ENCODE measurements at regions not wholly inside any gene's neighbourhood (a gene's known extent, or its start where the extent isn't known, plus 50 kb on each side); places are given as distances from the start of the nearest gene placed in this dataset.

DNA sequence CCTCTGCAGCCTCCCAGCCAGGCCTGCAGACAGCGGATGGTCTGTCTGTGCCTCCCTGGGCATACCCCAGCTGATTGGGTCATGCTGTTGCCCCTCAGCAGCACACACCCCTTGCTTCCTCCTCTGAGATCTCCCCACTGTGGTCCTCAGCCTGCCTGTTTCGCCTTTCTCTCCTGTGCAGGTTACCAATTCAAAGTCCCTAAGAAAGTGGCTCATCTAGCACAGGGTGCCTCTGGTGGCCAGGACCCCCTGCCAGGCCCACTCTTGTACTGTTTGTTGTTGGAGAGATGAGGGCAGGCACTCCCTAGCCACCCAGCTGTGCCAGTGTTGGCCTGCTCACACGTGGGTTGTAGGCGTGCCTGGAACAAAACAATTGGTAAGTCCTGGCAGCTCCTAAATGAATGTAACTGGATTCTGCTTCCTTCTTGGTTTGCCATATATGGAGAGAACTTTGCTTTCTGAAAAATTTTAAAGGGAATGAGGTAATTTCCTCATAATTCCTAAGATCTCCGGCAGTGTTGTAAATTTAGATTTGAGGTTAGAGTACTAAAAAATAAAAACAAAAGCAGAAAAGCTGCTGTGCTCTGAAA, 213.2 kb upstream of the IL12A start:
- Histone ChIP-seq H3K9ac (ENCODE audit: low read length) (peak overlapping the region; percentile 38), H3K4me3 (ENCODE audit: low read length) (no peak overlapping the region), H3K36me3 (ENCODE audit: control insufficient read depth, insufficient read depth, low read length, severe bottlenecking) (no peaks in the 10 kb centered on the region), H3K9me3 (ENCODE audit: control insufficient read depth, low read length) (no peaks in the 10 kb centered on the region), H3K27me3 (replicated peaks; ENCODE audit: control insufficient read depth, insufficient read depth, low read length) (no peaks in the 10 kb centered on the region), H3K4me1 (ENCODE audit: control insufficient read depth, insufficient read depth, low read length) (peaks cover 16% of the 10 kb centered on the region)
- DNase-seq (ENCODE audit: low read depth) = peak; percentile 80

DNA sequence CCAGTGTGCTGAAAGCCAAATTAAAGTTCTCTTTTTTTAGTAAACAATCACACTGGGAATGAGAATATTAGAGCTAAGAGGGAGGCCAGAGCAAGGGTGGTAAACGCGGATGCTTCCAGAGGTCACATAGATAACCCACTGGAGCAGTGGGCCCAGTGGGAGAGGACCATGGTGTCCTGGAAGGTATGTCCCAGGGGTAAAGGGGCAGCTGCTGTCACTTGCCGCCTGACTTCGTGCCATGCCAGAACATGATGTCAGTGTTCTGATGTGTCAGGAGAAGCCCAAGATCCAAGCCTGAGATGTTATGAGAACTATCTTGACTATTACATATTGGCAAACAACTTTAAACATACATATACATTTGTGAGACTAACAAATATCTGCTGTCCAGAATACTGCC, 211.9 kb upstream of the IL12A start:
- Histone ChIP-seq H3K9ac (ENCODE audit: low read length) (no peak overlapping the region), H3K36me3 (ENCODE audit: control insufficient read depth, insufficient read depth, low read length, severe bottlenecking) (no peaks in the 10 kb centered on the region), H3K4me1 (ENCODE audit: control insufficient read depth, insufficient read depth, low read length) (peaks cover 16% of the 10 kb centered on the region), H3K4me3 (ENCODE audit: low read length) (no peak overlapping the region), H3K9me3 (ENCODE audit: control insufficient read depth, low read length) (no peaks in the 10 kb centered on the region), H3K27me3 (replicated peaks; ENCODE audit: control insufficient read depth, insufficient read depth, low read length) (no peaks in the 10 kb centered on the region)
- no peak for DNase-seq (ENCODE audit: low read depth)

- Histone ChIP-seq H3K27me3 (replicated peaks; ENCODE audit: control insufficient read depth, insufficient read depth, low read length) (no peaks in the 10 kb centered on the region), H3K9me3 (ENCODE audit: control insufficient read depth, low read length) (no peaks in the 10 kb centered on the region), H3K9ac (ENCODE audit: low read length) (no peak overlapping the region), H3K4me1 (ENCODE audit: control insufficient read depth, insufficient read depth, low read length) (peaks cover 16% of the 10 kb centered on the region), H3K36me3 (ENCODE audit: control insufficient read depth, insufficient read depth, low read length, severe bottlenecking) (no peaks in the 10 kb centered on the region), H3K4me3 (ENCODE audit: low read length) (no peak overlapping the region)
- no peak for DNase-seq (ENCODE audit: low read depth)
Measured at GRCh38 chr3:159779883-159780282, 208.8 kb upstream of the IL12A start.

- Histone ChIP-seq H3K27me3 (replicated peaks; ENCODE audit: control insufficient read depth, insufficient read depth, low read length) (no peaks in the 10 kb centered on the region), H3K9ac (ENCODE audit: low read length) (no peak overlapping the region), H3K9me3 (ENCODE audit: control insufficient read depth, low read length) (no peaks in the 10 kb centered on the region), H3K4me1 (ENCODE audit: control insufficient read depth, insufficient read depth, low read length) (peaks cover 13% of the 10 kb centered on the region), H3K4me3 (ENCODE audit: low read length) (no peak overlapping the region), H3K36me3 (ENCODE audit: control insufficient read depth, insufficient read depth, low read length, severe bottlenecking) (no peaks in the 10 kb centered on the region)
- no peak for DNase-seq (ENCODE audit: low read depth)
Measured at GRCh38 chr3:159781867-159782266, 206.8 kb upstream of the IL12A start.

GRCh38 chr3:159782724-159783421, 205.8 kb upstream of the IL12A start:
- H3K4me3 ChIP-seq (ENCODE audit: low read length) = no peak overlapping the region
- H3K36me3 ChIP-seq (ENCODE audit: control insufficient read depth, insufficient read depth, low read length, severe bottlenecking) = no peaks in the 10 kb centered on the region
- H3K9me3 ChIP-seq (ENCODE audit: control insufficient read depth, low read length) = no peaks in the 10 kb centered on the region
- H3K27me3 ChIP-seq (replicated peaks; ENCODE audit: control insufficient read depth, insufficient read depth, low read length) = no peaks in the 10 kb centered on the region
- no peak overlapping the region for H3K9ac ChIP-seq (ENCODE audit: low read length)
- peaks cover 23% of the 10 kb centered on the region for H3K4me1 ChIP-seq (ENCODE audit: control insufficient read depth, insufficient read depth, low read length)
- DNase-seq (ENCODE audit: low read depth) = no peak

DNA sequence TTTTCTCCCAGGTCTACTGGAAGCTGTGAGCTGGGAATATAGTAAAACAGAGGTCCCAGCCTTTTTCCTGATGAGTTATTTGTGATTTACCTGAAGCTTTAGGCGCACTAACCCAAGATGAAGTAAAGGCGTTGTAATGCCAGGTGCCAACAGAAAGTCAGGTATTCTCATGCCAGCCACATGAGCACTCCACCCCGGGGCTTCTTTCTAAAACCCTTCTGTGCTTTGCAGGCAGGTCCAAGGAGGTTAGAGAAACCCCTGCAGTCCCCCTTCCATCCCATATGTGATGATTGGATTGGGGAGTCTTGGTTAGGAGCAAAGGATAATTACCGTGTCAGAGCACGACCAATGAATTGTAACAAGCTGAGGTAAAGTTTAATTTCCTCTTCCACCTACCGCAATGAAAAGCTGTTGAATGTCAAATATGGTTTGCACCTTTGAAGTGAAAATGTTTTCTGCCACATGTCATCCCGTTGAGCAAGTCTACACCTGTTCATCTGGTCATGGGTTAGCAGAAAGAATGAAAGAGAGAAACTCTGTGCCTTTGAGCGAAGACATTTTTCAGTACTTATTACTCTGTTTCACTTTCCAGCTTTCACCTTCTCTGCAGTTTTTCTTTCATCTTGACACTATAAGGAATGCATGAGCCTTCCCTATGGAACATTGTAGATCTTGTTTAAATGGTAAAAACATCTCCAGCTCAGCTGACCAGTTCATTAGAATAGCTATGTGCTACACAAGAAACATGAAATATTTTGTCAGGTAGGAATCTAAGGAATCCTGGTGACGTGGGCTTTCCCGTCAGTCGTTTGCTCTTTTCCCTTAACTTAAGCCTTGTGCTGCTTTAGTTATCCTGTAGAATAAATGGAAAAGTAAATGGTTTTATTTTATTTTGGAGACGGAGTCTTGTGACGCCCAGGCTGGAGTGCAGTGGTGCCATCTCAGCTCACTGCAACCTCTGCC, 204.6 kb upstream of the IL12A start:
- peaks cover 34% of the 10 kb centered on the region for H3K4me1 ChIP-seq (ENCODE audit: control insufficient read depth, insufficient read depth, low read length)
- H3K27me3 ChIP-seq (replicated peaks; ENCODE audit: control insufficient read depth, insufficient read depth, low read length) = no peaks in the 10 kb centered on the region
- no peak overlapping the region for H3K9ac ChIP-seq (ENCODE audit: low read length)
- H3K4me3 ChIP-seq (ENCODE audit: low read length) = no peak overlapping the region
- no peaks in the 10 kb centered on the region for H3K36me3 ChIP-seq (ENCODE audit: control insufficient read depth, insufficient read depth, low read length, severe bottlenecking)
- no peak for DNase-seq (ENCODE audit: low read depth)
- H3K9me3 ChIP-seq (ENCODE audit: control insufficient read depth, low read length) = no peaks in the 10 kb centered on the region

DNA sequence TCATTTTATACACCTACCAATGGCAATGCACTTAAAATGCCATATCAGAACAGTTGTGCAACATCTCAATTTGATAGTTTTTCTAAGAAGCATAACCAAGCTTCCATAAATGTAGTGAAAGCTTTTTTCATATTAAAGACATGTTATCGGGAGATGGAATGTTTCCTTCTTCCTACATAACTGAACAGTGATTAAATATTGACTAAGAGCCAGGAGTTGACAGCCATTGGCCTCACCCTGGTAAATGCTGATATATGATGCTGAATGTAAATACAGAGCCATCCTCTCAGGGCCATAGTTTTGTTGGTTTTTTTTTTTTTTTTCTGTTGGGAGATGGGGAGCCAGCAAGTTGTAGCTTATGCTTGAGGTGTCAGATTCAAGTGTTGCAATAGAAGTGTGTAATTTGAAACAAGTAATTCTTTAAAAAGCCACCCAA, 203.3 kb upstream of the IL12A start:
- H3K9ac ChIP-seq (ENCODE audit: low read length) = no peak overlapping the region
- no peaks in the 10 kb centered on the region for H3K27me3 ChIP-seq (replicated peaks; ENCODE audit: control insufficient read depth, insufficient read depth, low read length)
- no peaks in the 10 kb centered on the region for H3K36me3 ChIP-seq (ENCODE audit: control insufficient read depth, insufficient read depth, low read length, severe bottlenecking)
- H3K4me1 ChIP-seq (ENCODE audit: control insufficient read depth, insufficient read depth, low read length) = peaks cover 38% of the 10 kb centered on the region
- H3K9me3 ChIP-seq (ENCODE audit: control insufficient read depth, low read length) = no peaks in the 10 kb centered on the region
- no peak overlapping the region for H3K4me3 ChIP-seq (ENCODE audit: low read length)
- peak; percentile 45 for DNase-seq (ENCODE audit: low read depth)

GRCh38 chr3:159786489-159787177, 202.0 kb upstream of the IL12A start:
- DNase-seq (ENCODE audit: low read depth) = no peak
- no peaks in the 10 kb centered on the region for H3K9me3 ChIP-seq (ENCODE audit: control insufficient read depth, low read length)
- no peak overlapping the region for H3K9ac ChIP-seq (ENCODE audit: low read length)
- no peaks in the 10 kb centered on the region for H3K36me3 ChIP-seq (ENCODE audit: control insufficient read depth, insufficient read depth, low read length, severe bottlenecking)
- H3K27me3 ChIP-seq (replicated peaks; ENCODE audit: control insufficient read depth, insufficient read depth, low read length) = no peaks in the 10 kb centered on the region
- peaks cover 38% of the 10 kb centered on the region for H3K4me1 ChIP-seq (ENCODE audit: control insufficient read depth, insufficient read depth, low read length)
- H3K4me3 ChIP-seq (ENCODE audit: low read length) = peak overlapping the region; percentile 18

- no peaks in the 10 kb centered on the region for H3K27me3 ChIP-seq (replicated peaks; ENCODE audit: control insufficient read depth, insufficient read depth, low read length)
- no peaks in the 10 kb centered on the region for H3K36me3 ChIP-seq (ENCODE audit: control insufficient read depth, insufficient read depth, low read length, severe bottlenecking)
- H3K4me3 ChIP-seq (ENCODE audit: low read length) = peak overlapping the region; percentile 18
- DNase-seq (ENCODE audit: low read depth) = peak; percentile 81
- no peaks in the 10 kb centered on the region for H3K9me3 ChIP-seq (ENCODE audit: control insufficient read depth, low read length)
- no peak overlapping the region for H3K9ac ChIP-seq (ENCODE audit: low read length)
- peaks cover 38% of the 10 kb centered on the region for H3K4me1 ChIP-seq (ENCODE audit: control insufficient read depth, insufficient read depth, low read length)
Measured at GRCh38 chr3:159787178-159787574, 201.5 kb upstream of the IL12A start.

DNA sequence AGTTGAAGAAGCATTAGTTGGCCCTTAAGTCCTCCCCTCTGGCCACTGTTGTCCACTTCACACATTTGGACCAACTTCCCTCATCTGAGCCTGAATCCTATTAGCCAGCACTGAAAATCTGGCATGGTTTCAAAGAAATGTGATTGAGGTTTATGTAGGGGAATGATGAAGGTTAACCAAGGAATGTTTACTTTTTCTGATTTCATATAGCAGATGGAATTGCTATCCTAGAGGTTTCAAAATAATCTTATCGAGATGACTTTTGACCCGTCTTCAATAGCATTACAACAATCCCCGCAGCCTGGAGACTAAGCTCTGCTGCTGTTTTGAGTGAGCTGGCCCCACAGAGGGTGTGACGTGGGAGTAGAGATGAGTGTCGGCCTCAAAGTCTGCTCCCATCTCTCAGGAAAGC, 200.8 kb upstream of the IL12A start:
- no peak overlapping the region for H3K4me3 ChIP-seq (ENCODE audit: low read length)
- no peaks in the 10 kb centered on the region for H3K9me3 ChIP-seq (ENCODE audit: control insufficient read depth, low read length)
- H3K27me3 ChIP-seq (replicated peaks; ENCODE audit: control insufficient read depth, insufficient read depth, low read length) = no peaks in the 10 kb centered on the region
- no peak overlapping the region for H3K9ac ChIP-seq (ENCODE audit: low read length)
- peaks cover 38% of the 10 kb centered on the region for H3K4me1 ChIP-seq (ENCODE audit: control insufficient read depth, insufficient read depth, low read length)
- DNase-seq (ENCODE audit: low read depth) = peak; percentile 77
- no peaks in the 10 kb centered on the region for H3K36me3 ChIP-seq (ENCODE audit: control insufficient read depth, insufficient read depth, low read length, severe bottlenecking)

DNA sequence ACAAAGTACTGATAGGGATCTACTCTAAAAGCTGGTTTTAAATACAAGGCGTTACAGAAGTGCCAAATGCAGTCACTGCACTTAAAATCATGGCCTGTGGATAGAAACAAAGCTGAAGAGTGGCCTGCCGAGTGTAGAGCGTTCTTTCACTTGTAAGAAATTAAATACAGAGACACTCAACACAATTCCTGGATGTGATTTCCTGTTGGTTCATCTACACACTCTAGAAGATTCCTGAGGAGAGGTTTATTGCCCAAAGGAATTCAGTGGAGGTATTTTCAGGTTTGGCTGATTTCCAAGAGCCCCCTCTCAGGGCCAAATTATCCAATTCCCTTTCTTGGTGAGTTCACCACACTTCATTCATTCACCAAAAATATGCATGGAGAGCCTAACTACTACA, 200.3 kb upstream of the IL12A start:
- Histone ChIP-seq H3K27me3 (replicated peaks; ENCODE audit: control insufficient read depth, insufficient read depth, low read length) (no peaks in the 10 kb centered on the region), H3K9me3 (ENCODE audit: control insufficient read depth, low read length) (no peaks in the 10 kb centered on the region), H3K4me1 (ENCODE audit: control insufficient read depth, insufficient read depth, low read length) (peaks cover 38% of the 10 kb centered on the region), H3K4me3 (ENCODE audit: low read length) (no peak overlapping the region), H3K9ac (ENCODE audit: low read length) (no peak overlapping the region), H3K36me3 (ENCODE audit: control insufficient read depth, insufficient read depth, low read length, severe bottlenecking) (no peaks in the 10 kb centered on the region)
- no peak for DNase-seq (ENCODE audit: low read depth)

All from adipocyte (in vitro differentiated cells).